Vagina (tissue), 2 donors: ENCODE measurements at regions not wholly inside any gene's neighbourhood (a gene's known extent, or its start where the extent isn't known, plus 50 kb on each side); places are given as distances from the start of the nearest gene placed in this dataset.

ENCODE experiments used
- DNase-seq, 2 donors: peaks; one replicate each; pipeline ENCODE4 v3.0.0-alpha.2; 2017; ENCODE audit errors: extremely low spot score in 2 of 2
- H3K27ac ChIP-seq: fragments of 200-600 bp; sonication (generic); one replicate; pipeline ENCODE4 v1.5.1; 2019
- H3K27me3 ChIP-seq: fragments of 200-600 bp; sonication (generic); one replicate; pipeline ENCODE4 v1.5.1; 2019
- H3K36me3 ChIP-seq, 2 donors: fragments of 200-600 bp; sonication (generic); one replicate each; pipeline ENCODE4 v1.5.1; 2017 to 2019
- H3K4me1 ChIP-seq: fragments of 200-600 bp; sonication (generic); one replicate; pipeline ENCODE4 v1.5.1; 2019
- H3K4me3 ChIP-seq, 2 donors: fragments of 200-600 bp; sonication (generic); 1 replicate in 1 of 2; 2 replicates in 1 of 2; pipeline ENCODE4 v1.5.1; 2016 to 2019
- H3K9me3 ChIP-seq: fragments of 200-600 bp; sonication (generic); one replicate; pipeline ENCODE4 v1.5.1; 2019
- POLR2A ChIP-seq, 2 donors: fragments of 450-650 bp; IDR thresholded peaks; one replicate each; pipeline ENCODE4 v1.6.1; 2017; ENCODE audit warnings: antibody characterized with exemption in 2 of 2, mild to moderate bottlenecking in 2 of 2, moderate library complexity in 2 of 2
- POLR2AphosphoS5 ChIP-seq, 2 donors: sonication (generic); formaldehyde crosslinking; IDR thresholded peaks; one replicate each; pipeline ENCODE4 v1.9.0; 2017; ENCODE audit warnings: antibody characterized with exemption in 2 of 2, mild to moderate bottlenecking in 2 of 2, low read depth in 1 of 2; ENCODE audit not compliant: insufficient read depth in 1 of 2
- intact Hi-C: fragments of 100-400 bp; cut with DNase I; formaldehyde crosslinking; loops from one replicate; pipeline ENCODE4 v1.15.1; 2023
- TF ChIP-seq, protein P1 (sequence below), 3 experiments: fragments of 450-650 bp in 2 of 3; fragments of 200-600 bp in 1 of 3; sonication (generic) in 1 of 3; IDR thresholded peaks; one replicate each; pipeline ENCODE4 v1.5.1; 2017 to 2019; ENCODE audit warnings: antibody characterized with exemption in 3 of 3, mild to moderate bottlenecking in 2 of 3, moderate library complexity in 2 of 3

DNA sequence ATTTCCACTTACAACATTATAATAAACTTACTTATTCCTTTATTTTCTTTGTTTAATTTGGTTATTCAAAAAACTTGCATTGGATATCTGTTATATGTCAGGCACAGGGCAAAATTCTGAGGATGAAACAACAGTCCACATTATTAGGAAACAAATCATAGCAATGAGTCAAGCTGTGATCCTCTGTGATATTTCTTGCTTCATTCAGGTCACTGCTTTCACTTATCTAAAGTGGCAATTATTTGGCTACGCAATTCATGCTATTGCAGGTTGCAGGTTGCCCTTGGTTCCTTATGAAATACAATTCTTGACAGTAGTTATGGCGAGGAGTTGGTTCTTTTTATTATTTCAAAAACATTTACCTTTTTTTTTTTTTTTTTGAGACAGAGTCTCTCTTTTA, 66.4 kb upstream of the CNTN6 start:
- no peaks in the 10 kb centered on the region for H3K9me3 ChIP-seq
- H3K27me3 ChIP-seq = no peaks in the 10 kb centered on the region
- TF ChIP-seq POLR2A (IDR thresholded peaks at IDR 0.05) = no peak
- TF ChIP-seq, protein P1, sequence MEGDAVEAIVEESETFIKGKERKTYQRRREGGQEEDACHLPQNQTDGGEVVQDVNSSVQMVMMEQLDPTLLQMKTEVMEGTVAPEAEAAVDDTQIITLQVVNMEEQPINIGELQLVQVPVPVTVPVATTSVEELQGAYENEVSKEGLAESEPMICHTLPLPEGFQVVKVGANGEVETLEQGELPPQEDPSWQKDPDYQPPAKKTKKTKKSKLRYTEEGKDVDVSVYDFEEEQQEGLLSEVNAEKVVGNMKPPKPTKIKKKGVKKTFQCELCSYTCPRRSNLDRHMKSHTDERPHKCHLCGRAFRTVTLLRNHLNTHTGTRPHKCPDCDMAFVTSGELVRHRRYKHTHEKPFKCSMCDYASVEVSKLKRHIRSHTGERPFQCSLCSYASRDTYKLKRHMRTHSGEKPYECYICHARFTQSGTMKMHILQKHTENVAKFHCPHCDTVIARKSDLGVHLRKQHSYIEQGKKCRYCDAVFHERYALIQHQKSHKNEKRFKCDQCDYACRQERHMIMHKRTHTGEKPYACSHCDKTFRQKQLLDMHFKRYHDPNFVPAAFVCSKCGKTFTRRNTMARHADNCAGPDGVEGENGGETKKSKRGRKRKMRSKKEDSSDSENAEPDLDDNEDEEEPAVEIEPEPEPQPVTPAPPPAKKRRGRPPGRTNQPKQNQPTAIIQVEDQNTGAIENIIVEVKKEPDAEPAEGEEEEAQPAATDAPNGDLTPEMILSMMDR (IDR thresholded peaks at IDR 0.05) = no peak
- TF ChIP-seq POLR2AphosphoS5 (IDR thresholded peaks at IDR 0.05; ENCODE audit: insufficient read depth in 1 of 2, low read depth in 1 of 2) = no peak
- H3K36me3 ChIP-seq = no peaks in the 10 kb centered on the region
- H3K27ac ChIP-seq = no peak overlapping the region
- DNase-seq = no peak
- no peak overlapping the region for H3K4me3 ChIP-seq
- intact Hi-C loops = no loop called here
- no peaks in the 10 kb centered on the region for H3K4me1 ChIP-seq

DNA sequence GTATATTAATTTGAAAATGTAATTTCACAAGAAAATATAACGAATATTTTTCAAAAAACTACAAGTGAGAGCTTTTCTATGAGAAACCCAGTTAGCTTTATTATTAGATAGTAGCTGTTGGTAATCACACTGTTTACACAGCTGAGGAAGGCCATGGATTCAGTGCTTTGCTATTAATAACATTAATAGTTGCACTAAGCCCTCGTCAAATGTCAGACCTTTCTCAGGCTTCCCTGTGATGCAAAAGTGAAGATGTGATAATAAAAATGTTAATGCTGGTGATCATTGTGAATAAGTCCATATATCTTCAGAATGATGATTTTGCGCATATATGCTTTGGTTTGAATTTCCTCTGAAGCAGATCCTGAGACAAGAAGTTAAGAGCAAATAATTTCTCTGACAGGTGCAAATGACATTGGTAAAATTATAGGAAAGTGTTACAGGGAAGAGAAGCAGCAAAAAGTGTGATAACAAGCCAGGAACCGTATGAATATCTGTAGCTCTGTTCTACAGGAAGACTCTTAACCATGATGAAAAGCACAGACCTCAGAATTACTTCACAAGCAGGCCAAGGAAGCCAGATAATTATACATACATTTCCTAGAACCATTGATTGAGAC, 56.5 kb upstream of the CNTN6 start:
- no peak for DNase-seq
- H3K36me3 ChIP-seq = no peaks in the 10 kb centered on the region
- H3K27me3 ChIP-seq = no peaks in the 10 kb centered on the region
- no peaks in the 10 kb centered on the region for H3K9me3 ChIP-seq
- H3K27ac ChIP-seq = no peak overlapping the region
- H3K4me3 ChIP-seq = no peak overlapping the region
- H3K4me1 ChIP-seq = no peaks in the 10 kb centered on the region
- intact Hi-C loops = no loop called here
- TF ChIP-seq POLR2AphosphoS5 (IDR thresholded peaks at IDR 0.05; ENCODE audit: insufficient read depth in 1 of 2, low read depth in 1 of 2) = no peak
- TF ChIP-seq, protein P1 (IDR thresholded peaks at IDR 0.05) = no peak
- TF ChIP-seq POLR2A (IDR thresholded peaks at IDR 0.05) = no peak

DNA sequence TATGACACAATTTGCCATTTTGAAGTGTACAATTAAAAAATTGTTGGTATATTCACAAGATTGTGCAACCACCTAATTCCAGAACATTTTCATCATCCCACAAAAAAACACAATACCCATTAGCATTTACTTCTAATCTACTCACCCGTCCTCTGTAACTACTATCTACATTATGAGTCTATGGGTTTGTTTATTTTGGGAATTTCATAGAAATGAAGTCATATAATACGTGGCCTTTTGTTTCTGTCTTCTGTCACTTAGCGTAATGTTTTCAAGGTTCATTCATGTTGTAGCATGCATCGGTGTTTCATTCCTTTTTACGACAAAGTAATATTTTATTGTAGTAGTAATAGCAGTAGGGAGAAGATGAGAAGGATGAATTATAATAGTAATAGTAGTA, 55.2 kb upstream of the CNTN6 start:
- Histone ChIP-seq H3K4me3 (no peak overlapping the region), H3K4me1 (no peaks in the 10 kb centered on the region), H3K36me3 (no peaks in the 10 kb centered on the region), H3K27ac (no peak overlapping the region), H3K9me3 (no peaks in the 10 kb centered on the region), H3K27me3 (no peaks in the 10 kb centered on the region)
- TF ChIP-seq, protein P1 (IDR thresholded peaks at IDR 0.05) = no peak
- TF ChIP-seq POLR2AphosphoS5 (IDR thresholded peaks at IDR 0.05; ENCODE audit: insufficient read depth in 1 of 2, low read depth in 1 of 2) (no peak), POLR2A (IDR thresholded peaks at IDR 0.05) (no peak)
- DNase-seq = no peak
- intact Hi-C loops = no loop called here
